Cerebellar cortex (tissue), 1 donor: ENCODE measurements at regions not wholly inside any gene's neighbourhood (a gene's known extent, or its start where the extent isn't known, plus 50 kb on each side); places are given as distances from the start of the nearest gene placed in this dataset.
"Not testable (repeated sequence)": the region's sequence is repeated elsewhere in the genome, so short reads cannot be mapped to it uniquely, and the experiment has no call there.

Source experiments
- DNase-seq: peaks from one replicate; pipeline ENCODE4 v3.0.0-alpha.2; 2015; ENCODE audit warnings: low spot score

DNA sequence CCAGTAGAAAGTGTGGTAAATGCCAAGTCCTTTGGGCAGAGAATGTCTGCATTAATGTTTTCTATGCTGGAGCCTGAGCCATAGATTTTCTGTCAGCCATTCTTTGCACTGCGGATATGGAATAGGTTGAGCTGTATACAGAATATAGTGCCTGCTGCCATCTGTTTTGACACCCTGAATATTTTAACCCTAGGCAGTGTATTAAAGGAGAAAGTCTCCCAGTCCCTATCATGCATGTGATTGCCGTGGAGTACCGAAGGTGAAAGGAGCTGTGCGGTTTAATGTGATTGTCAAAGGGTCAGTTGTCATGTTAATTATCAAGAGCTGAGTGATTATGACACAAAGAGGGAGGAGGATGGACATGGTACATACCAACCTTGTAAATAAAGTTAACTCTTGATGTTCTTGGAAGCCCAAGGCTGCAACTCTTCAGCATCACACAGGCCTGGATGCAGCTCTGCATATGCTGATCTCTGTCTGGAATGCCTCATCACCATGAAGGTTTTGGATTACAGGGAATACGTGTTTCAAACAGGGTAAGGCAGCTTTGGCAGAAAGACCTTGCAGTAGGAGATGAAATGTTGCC lies 247.1 kb upstream of the ELAVL2 start:
- DNase-seq: no peak

- DNase-seq: no peak
Observed at GRCh38 chr9:24071716-24072115, 245.7 kb upstream of the ELAVL2 start.

- no peak for DNase-seq
Observed at GRCh38 chr9:24071091-24071490, 245.1 kb upstream of the ELAVL2 start.

- not testable (repeated sequence) for DNase-seq
Observed at GRCh38 chr9:24067107-24067506, 241.1 kb upstream of the ELAVL2 start.

DNA sequence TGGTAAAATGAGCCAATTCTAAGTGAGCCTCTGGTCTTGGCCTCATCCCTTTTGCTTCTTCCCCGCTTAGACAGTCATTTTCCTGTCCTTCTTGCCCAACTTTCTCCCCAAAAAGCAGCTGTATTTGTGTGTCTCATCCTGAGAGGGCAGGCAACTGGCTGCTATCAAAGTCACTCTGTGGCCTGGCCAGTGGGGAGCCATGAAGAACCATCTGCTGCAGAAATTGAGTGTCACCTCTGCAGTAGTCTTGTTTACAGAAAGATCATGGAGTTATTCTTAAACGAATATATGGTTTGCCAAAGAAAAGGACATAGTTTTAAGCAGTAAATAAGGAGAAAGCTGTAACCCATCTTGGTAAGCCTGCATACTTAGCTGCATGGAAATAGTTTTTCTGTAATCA lies 233.6 kb upstream of the ELAVL2 start:
- DNase-seq: peak; percentile 66

GRCh38 chr9:24051587-24051986 lies 225.5 kb upstream of the ELAVL2 start:
- no peak for DNase-seq

- DNase-seq: not testable (repeated sequence)
Observed at GRCh38 chr9:24050239-24050638, 224.2 kb upstream of the ELAVL2 start.

GRCh38 chr9:24045150-24045549 lies 219.1 kb upstream of the ELAVL2 start:
- no peak for DNase-seq

DNA sequence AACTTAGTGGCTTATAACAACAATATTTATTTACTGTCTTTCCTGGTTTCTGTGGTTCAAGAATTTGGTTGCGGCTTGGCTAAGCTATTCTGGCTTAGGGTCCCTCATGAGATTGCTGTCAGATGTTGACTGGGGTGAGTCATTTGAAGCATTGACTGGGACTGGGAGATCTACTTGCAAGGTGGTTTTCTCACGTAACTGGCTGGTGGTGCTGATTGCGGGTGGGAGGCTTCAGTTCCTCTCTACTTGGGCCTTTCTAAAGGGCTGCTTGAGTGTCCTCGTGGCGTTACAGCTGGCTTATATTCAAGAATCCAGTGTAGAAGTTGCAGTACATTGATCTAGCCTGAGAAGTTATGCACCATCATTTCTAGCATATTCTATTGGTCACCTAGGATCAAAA lies 218.5 kb upstream of the ELAVL2 start:
- no peak for DNase-seq

DNA sequence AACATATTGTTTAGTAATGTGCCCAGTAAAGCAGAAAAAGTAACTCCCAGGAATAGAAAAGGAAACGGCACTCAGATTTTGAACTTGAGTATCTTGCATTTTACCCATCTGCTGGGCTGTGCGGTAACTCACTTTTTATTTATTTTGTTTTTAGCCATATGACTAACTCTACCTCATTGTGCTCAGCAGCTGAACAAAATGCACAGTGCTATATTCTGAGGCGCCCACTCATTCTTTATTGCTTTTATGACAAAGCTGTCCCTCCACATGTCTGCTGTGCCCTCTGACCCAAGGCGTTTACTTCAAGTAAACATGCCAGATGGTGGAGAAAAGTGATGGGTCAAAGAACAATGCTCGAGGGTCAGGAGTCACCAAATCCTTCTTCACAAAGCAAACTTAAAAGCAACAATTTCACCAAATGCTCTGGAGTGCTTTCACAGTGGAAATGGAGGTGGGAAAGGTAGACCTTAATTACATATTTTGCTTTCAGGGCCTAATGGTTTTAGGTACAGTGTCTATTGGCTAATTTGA lies 215.2 kb upstream of the ELAVL2 start:
- DNase-seq: peak; percentile 32

- peak; percentile 95 for DNase-seq
Observed at GRCh38 chr9:24036459-24036858, 210.4 kb upstream of the ELAVL2 start.

GRCh38 chr9:24035816-24036215 lies 209.8 kb upstream of the ELAVL2 start:
- DNase-seq: peak; percentile 67

GRCh38 chr9:24011881-24012280 lies 185.8 kb upstream of the ELAVL2 start:
- no peak for DNase-seq

DNA sequence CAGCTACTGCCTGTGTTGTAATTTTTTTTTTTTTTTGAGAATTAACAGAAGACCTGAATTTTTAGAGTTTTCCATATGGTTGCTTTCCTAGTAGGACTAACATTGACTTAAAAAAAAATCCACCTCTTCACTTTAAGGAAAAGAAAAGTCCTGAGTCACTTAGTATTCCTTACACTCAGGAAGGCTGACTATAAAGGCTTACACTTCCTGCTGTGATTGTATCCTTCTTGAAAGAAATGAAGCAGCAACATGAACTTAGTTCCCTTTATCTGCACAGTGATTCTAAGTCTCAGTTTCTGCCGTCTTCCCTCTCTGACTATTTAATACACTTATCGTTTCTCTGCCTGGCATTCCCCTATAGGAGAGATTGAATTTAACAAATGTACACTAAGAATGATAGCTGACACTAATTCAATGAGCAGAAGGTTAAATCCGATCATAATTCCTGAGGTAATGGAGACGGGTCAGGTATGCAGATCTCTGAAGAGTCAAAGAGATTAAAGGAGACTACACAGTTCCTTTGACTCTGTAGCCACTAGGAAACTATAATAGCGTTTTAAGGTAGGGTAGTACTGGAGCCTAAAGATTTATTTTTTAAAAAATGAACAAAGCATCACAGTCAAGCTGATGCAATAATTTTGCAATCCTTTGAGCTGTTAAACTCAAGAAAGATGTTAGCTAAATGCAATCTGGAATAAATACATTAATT lies 185.1 kb upstream of the ELAVL2 start:
- DNase-seq: no peak

DNA sequence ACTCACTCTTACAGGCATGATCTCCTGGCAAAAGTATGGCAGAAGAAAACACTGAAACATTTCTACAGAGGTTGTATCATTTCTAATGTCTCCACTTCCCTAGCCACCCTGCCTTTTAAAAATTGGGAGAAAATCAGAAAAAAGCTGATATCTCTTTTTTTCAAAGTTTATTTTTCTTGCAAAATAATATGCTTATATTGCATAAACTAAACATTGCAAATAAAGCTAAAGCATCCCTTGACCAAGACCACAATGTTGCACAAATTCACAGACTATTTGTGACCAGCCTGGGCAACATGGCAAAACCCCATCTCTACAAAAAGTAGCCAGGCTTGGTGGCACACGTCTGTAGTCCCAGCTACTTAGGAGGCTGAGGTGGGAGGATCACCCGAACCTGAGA lies 183.3 kb upstream of the ELAVL2 start:
- no peak for DNase-seq

GRCh38 chr9:24007185-24007584 lies 181.1 kb upstream of the ELAVL2 start:
- no peak for DNase-seq

DNA sequence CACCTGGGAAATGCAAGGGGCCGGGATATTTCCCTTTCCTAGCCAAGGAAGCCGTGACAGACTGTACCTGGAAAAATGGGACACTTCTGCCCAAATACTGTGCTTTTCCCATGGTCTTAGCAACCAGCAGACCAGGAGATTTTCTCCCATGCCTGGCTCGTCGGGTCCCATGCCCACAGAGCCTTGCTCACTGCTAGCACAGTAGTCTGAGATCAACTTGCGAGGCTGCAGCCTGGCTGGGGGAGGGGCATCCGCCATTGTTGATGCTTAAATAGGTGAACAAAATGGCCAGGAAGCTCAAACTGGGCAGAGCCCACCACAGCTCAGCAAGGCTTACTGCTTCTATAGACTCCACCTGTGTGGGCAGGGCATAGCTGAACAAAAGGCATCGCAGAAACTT lies 165.8 kb upstream of the ELAVL2 start:
- DNase-seq: not testable (repeated sequence)

DNA sequence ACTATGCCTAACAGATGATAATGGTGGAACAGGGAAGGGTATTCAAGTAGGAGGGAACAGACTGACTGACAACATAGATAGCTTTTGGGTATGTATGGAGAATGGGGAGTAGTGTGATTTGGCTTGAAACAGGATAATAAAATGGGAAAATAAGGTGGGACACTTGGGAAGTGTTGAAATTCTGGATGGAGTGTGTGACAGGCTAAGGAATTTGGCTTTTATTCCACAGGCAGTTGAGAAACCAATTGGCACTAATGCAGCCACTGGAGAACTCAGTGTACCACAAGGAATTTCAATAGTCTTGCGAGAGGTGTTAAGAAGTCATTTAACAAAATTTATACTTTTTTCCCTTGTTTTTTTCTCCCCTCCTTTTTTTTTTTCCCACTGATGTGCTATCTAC lies 153.5 kb upstream of the ELAVL2 start:
- DNase-seq: no peak

DNA sequence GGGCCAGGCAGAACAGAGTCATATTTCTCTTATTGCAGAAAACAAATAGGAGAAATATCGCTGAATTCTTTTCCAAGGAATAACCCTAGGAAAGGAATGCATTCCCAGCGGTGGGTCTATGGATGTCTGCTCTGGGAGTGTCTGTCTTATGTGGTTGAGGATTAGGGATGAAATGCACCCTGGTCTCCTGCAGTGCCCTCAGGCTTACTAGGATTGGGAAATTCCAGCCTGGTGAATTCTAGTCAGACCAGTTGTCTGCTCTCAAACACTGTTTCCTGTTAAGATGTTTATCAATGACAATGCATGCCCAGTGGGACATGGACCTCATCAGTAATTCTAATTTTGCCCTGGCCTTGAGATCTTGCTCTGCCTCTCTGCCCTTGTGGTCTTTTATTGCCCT lies 136.1 kb upstream of the ELAVL2 start:
- DNase-seq: no peak

GRCh38 chr9:23945897-23946296 lies 119.9 kb upstream of the ELAVL2 start:
- DNase-seq: no peak

DNA sequence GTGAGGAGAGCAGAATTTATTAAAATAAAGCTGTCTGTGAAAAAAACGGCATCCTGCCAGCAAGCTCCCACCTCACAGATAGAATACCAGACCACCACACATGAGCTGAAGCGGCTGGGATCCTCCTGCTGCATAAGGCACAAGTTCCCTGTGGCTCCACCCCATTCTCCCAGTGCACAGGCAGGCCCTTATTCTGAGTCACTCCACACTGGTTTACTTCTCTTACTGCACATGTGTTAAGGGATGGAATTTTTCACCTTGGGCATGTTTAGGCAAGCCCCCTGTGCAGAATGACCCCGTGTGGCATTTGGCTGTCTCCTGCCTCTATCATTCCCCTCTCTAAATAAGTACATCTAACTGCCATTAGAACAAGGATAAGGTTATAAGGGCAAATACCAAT lies 115.0 kb upstream of the ELAVL2 start:
- no peak for DNase-seq

DNA sequence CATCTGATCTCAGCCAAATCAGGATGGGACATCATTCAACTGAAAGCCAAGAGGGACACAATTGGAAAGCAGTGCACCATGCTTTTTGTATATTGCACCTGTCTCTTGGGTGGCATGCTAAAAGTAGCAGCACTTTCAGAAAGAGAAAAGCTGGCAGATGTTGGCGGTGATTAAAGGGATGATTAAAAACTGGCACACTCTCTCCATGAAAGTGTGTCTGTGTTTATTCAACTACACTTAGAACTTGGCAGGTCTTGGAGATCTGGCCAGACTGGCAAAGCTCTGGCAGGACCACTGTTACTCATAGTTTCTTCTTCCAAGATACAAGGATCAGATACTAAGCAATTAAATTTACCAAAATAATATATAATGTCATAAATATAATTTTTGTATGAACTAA lies 112.9 kb upstream of the ELAVL2 start:
- DNase-seq: no peak

- DNase-seq: no peak
Observed at GRCh38 chr9:23934291-23934906, 108.4 kb upstream of the ELAVL2 start.
